ENCODE measurements at regions not wholly inside any gene's neighbourhood (a gene's known extent, or its start where the extent isn't known, plus 50 kb on each side); places are given as distances from the start of the nearest gene placed in this dataset.
"Not testable (repeated sequence)": the region's sequence is repeated elsewhere in the genome, so short reads cannot be mapped to it uniquely, and the experiment has no call there.

GRCh38 chr5:96528826-96529474, 95.9 kb upstream of the PCSK1 start:
- DNase-seq (ENCODE audit: low read depth in 2 of 2), result no peak

GRCh38 chr5:96529559-96529958, 96.5 kb upstream of the PCSK1 start:
- DNase-seq (ENCODE audit: low read depth in 2 of 2), result no peak

- no peak for DNase-seq (ENCODE audit: low read depth in 2 of 2)
Observed at GRCh38 chr5:96530901-96531300, 97.9 kb upstream of the PCSK1 start.

GRCh38 chr5:96533371-96533770, 100.3 kb upstream of the PCSK1 start:
- no peak for DNase-seq (ENCODE audit: low read depth in 2 of 2)

GRCh38 chr5:96537386-96537785, 104.3 kb upstream of the PCSK1 start:
- no peak for DNase-seq (ENCODE audit: low read depth in 2 of 2)

- DNase-seq (ENCODE audit: low read depth in 2 of 2), result no peak
Observed at GRCh38 chr5:96538808-96539250, 105.8 kb upstream of the PCSK1 start.

- DNase-seq (ENCODE audit: low read depth in 2 of 2), result no peak
Observed at GRCh38 chr5:96546120-96546519, 113.1 kb upstream of the PCSK1 start.

- no peak for DNase-seq (ENCODE audit: low read depth in 2 of 2)
Observed at GRCh38 chr5:96547486-96547885, 114.4 kb upstream of the PCSK1 start.

GRCh38 chr5:96548905-96549304, 113.3 kb upstream of the CAST start:
- DNase-seq (ENCODE audit: low read depth in 2 of 2), result no peak

- DNase-seq (ENCODE audit: low read depth in 2 of 2), result not testable (repeated sequence)
Observed at GRCh38 chr5:96560857-96561256, 101.3 kb upstream of the CAST start.

GRCh38 chr5:96562614-96563013, 99.6 kb upstream of the CAST start:
- no peak for DNase-seq (ENCODE audit: low read depth in 2 of 2)

GRCh38 chr5:96563816-96564215, 98.4 kb upstream of the CAST start:
- DNase-seq (ENCODE audit: low read depth in 2 of 2), result no peak

GRCh38 chr5:96565582-96566265, 96.5 kb upstream of the CAST start:
- DNase-seq (ENCODE audit: low read depth in 2 of 2), result no peak

- no peak for DNase-seq (ENCODE audit: low read depth in 2 of 2)
Observed at GRCh38 chr5:96566833-96567587, 95.2 kb upstream of the CAST start.

- no peak for DNase-seq (ENCODE audit: low read depth in 2 of 2)
Observed at GRCh38 chr5:96569332-96569731, 92.8 kb upstream of the CAST start.

- DNase-seq (ENCODE audit: low read depth in 2 of 2), result no peak
Observed at GRCh38 chr5:96569770-96570169, 92.4 kb upstream of the CAST start.

GRCh38 chr5:96572864-96573512, 89.2 kb upstream of the CAST start:
- no peak for DNase-seq (ENCODE audit: low read depth in 2 of 2)

GRCh38 chr5:96573513-96573894, 88.7 kb upstream of the CAST start:
- DNase-seq (ENCODE audit: low read depth in 2 of 2), result no peak

- DNase-seq (ENCODE audit: low read depth in 2 of 2), result no peak
Observed at GRCh38 chr5:96576876-96577275, 85.3 kb upstream of the CAST start.

- DNase-seq (ENCODE audit: low read depth in 2 of 2), result no peak
Observed at GRCh38 chr5:96577909-96578308, 84.3 kb upstream of the CAST start.

- no peak for DNase-seq (ENCODE audit: low read depth in 2 of 2)
Observed at GRCh38 chr5:96579711-96580110, 82.5 kb upstream of the CAST start.

GRCh38 chr5:96582343-96582742, 79.8 kb upstream of the CAST start:
- no peak for DNase-seq (ENCODE audit: low read depth in 2 of 2)

Data from stimulated activated CD8-positive, alpha-beta memory T cell treated with anti-CD3 and anti-CD28 coated beads, Interleukin-7, amount 100 ng/mL, for 4 hours (primary cell).